ENCODE measurements at regions not wholly inside any gene's neighbourhood (a gene's known extent, or its start where the extent isn't known, plus 50 kb on each side); places are given as distances from the start of the nearest gene placed in this dataset.

DNA sequence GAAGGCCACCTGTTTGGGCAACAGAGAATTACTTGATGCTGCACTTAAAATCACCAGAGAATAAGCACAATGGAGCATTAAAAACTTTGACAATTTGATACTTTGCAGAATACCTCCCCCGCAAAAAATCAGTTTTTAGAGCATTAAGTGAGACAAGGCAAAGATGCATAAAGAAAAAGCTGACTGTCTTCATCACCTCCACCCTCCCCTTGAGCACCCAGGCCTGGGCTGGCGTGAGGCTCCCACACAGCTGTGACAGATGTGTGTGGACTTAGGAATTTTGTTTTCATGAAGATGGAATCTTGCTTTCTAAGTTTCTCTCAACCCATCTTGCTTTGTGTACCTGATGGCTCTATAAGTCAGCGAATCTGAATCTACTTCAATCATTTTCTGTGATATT lies 242.2 kb downstream of the EMX2 start:
- no peaks in the 10 kb centered on the region for H3K36me3 ChIP-seq (ENCODE audit: control insufficient read depth in 2 of 2, extremely low read depth in 1 of 2, insufficient read depth in 2 of 2, low read length in 2 of 2)
- H3K79me2 ChIP-seq (ENCODE audit: control insufficient read depth, insufficient read depth, low read length): no peaks in the 10 kb centered on the region
- no peak overlapping the region for H3K4me2 ChIP-seq (ENCODE audit: insufficient read depth, low read length)
- dilution Hi-C loops (cut with MboI; ENCODE audit: extremely low pct_ligation_motif_present, low sequenced_read_pairs) (no loop called here), intact Hi-C loops (cut with micrococcal nuclease) (no loop called here)
- no peaks in the 10 kb centered on the region for H4K20me1 ChIP-seq (replicated peaks; ENCODE audit: control insufficient read depth, extremely low read depth, insufficient read depth, low read length)
- no peak overlapping the region for H3K27ac ChIP-seq (ENCODE audit: insufficient read depth, low read depth, low read length)
- no peaks in the 10 kb centered on the region for H3K9me3 ChIP-seq (replicated peaks; ENCODE audit: control insufficient read depth, insufficient read depth, low read length)
- no peaks in the 10 kb centered on the region for H3K27me3 ChIP-seq (ENCODE audit: control insufficient read depth in 2 of 2, insufficient read depth in 2 of 2, low read length in 2 of 2)
- ChIA-PET POLR2A (no interaction called here), CTCF (no interaction called here)
- no peak overlapping the region for H3K4me3 ChIP-seq (replicated peaks in 1 of 3; ENCODE audit: insufficient read depth in 1 of 3, low read depth in 1 of 3, low read length in 3 of 3)
- H3K9ac ChIP-seq (replicated peaks; ENCODE audit: extremely low read depth, insufficient read depth, low read length): no peak overlapping the region
- no peak for TF ChIP-seq CTCF (IDR thresholded peaks at IDR 0.05; ENCODE audit: extremely low read depth in 1 of 2, insufficient read depth in 1 of 2, low read depth in 1 of 2, low read length in 2 of 2)
- TF ChIP-seq EZH2 (IDR thresholded peaks at IDR 0.05; ENCODE audit: borderline replicate concordance, low read depth, low read length, severe bottlenecking): no peak
- no peak for TF ChIP-seq FOS (IDR thresholded peaks at IDR 0.05; ENCODE audit: borderline replicate concordance, insufficient read depth, low read length)
- TF ChIP-seq POLR2AphosphoS5 (IDR thresholded peaks at IDR 0.05; ENCODE audit: insufficient read depth, low read depth, low read length): no peak
- no peak for TF ChIP-seq GATA2 (IDR thresholded peaks at IDR 0.05; ENCODE audit: insufficient read depth, insufficient read length, low read depth, low read length)
- TF ChIP-seq MYC (IDR thresholded peaks at IDR 0.05; ENCODE audit: low read depth, low read length): no peak
- TF ChIP-seq MAX (IDR thresholded peaks at IDR 0.05; ENCODE audit: insufficient read depth, insufficient read length): no peak
- no peak for TF ChIP-seq JUN (IDR thresholded peaks at IDR 0.05; ENCODE audit: borderline replicate concordance, insufficient read depth, insufficient read length, low read depth)
- TF ChIP-seq POLR2A (IDR thresholded peaks at IDR 0.05; ENCODE audit: low read depth, low read length): no peak
- no peak overlapping the region for H2AFZ ChIP-seq (ENCODE audit: low read depth, low read length)
- DNase-seq (ENCODE audit: low read depth, low spot score) (no peak), FAIRE-seq (no peak)
- no peaks in the 10 kb centered on the region for H3K4me1 ChIP-seq (ENCODE audit: control insufficient read depth, extremely low read depth, insufficient read depth, low read length)
- BruUV-seq (replicated peaks): no TSS peak
- no peaks in the 10 kb centered on the region for H3K9me1 ChIP-seq (replicated peaks; ENCODE audit: control insufficient read depth, extremely low read depth, insufficient read depth, low read length)

Data from endothelial cell of umbilical vein (primary cell).